ENCODE measurements at regions not wholly inside any gene's neighbourhood (a gene's known extent, or its start where the extent isn't known, plus 50 kb on each side); places are given as distances from the start of the nearest gene placed in this dataset.

- no peaks in the 10 kb centered on the region for H3K4me1 Mint-ChIP-seq (ENCODE audit: low read depth)
These were observed 61.9 kb upstream of the PTPRZ1 start for GRCh38 chr7:121810831-121811672.

GRCh38 chr7:121807078-121807477 lies 65.9 kb upstream of the PTPRZ1 start:
- H3K36me3 Mint-ChIP-seq, result no peaks in the 10 kb centered on the region
- no peak for DNase-seq
- CTCF ChIA-PET, result no interaction called here
- no peaks in the 10 kb centered on the region for H3K4me1 Mint-ChIP-seq (ENCODE audit: low read depth)
- H3K4me3 Mint-ChIP-seq, result no peak overlapping the region
- POLR2A ChIA-PET, result no interaction called here
- peaks cover 15% of the 10 kb centered on the region for H3K9me3 Mint-ChIP-seq
- peaks cover 1% of the 10 kb centered on the region for H3K27me3 Mint-ChIP-seq
- H3K27ac Mint-ChIP-seq, result no peak overlapping the region
- intact Hi-C loops (cut with micrococcal nuclease), result no loop called here

More at GRCh38 chr7:121810831-121811672, 61.9 kb upstream of the PTPRZ1 start:
- no peak overlapping the region for H3K27ac Mint-ChIP-seq
- intact Hi-C loops (cut with micrococcal nuclease), result no loop called here
- no peak overlapping the region for H3K4me3 Mint-ChIP-seq
- no peaks in the 10 kb centered on the region for H3K36me3 Mint-ChIP-seq
- DNase-seq, result no peak
- H3K27me3 Mint-ChIP-seq, result peaks cover 1% of the 10 kb centered on the region
- CTCF ChIA-PET, result no interaction called here
- peaks cover 15% of the 10 kb centered on the region for H3K9me3 Mint-ChIP-seq
- POLR2A ChIA-PET, result no interaction called here

GRCh38 chr7:121803039-121803438 lies 69.9 kb upstream of the PTPRZ1 start:
- ChIA-PET CTCF (no interaction called here), POLR2A (no interaction called here)
- DNase-seq, result no peak
- no peak overlapping the region for H3K4me3 Mint-ChIP-seq
- no peaks in the 10 kb centered on the region for H3K36me3 Mint-ChIP-seq
- H3K27ac Mint-ChIP-seq, result no peak overlapping the region
- intact Hi-C loops (cut with micrococcal nuclease), result no loop called here
- H3K9me3 Mint-ChIP-seq, result peaks cover 12% of the 10 kb centered on the region
- no peaks in the 10 kb centered on the region for H3K27me3 Mint-ChIP-seq
- H3K4me1 Mint-ChIP-seq (ENCODE audit: low read depth), result no peaks in the 10 kb centered on the region

DNA sequence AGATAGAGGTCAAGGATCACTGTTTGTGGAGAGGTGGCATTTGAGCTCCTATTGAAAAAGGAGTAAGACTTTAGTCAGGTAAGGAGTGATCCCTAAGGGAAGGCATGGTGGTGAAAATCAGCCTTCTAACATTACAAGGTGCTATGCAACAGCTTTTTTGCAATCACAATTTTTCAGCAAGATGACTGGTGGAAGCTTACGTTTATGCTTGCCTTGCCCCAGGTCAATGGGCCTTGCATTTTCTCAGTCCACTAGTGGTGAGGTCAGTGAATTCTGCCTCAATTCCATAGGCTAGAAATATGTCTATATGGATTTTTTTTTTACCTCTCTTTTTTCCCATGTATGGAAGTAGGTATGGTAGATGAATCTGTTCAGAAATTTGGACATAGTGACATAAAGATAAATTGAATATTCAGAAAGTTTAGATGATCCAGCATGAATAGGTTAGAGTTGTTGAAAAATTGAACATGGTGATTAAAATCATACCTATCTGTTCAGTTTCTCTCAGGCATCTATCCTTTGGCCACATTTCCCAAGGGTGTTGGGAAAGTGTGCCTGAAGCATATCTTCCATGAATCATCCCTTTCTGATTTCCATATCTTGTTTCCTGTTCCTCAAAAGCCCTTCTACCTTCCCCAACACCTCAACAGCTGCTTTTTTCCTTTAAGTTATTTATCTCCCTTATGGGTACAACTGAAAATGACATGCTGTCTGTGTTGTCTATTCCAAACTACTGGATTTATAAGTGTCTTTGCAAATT lies 71.9 kb upstream of the PTPRZ1 start:
- no peaks in the 10 kb centered on the region for H3K27me3 Mint-ChIP-seq
- H3K4me1 Mint-ChIP-seq (ENCODE audit: low read depth), result no peaks in the 10 kb centered on the region
- no peaks in the 10 kb centered on the region for H3K9me3 Mint-ChIP-seq
- no peak for DNase-seq
- H3K4me3 Mint-ChIP-seq, result no peak overlapping the region
- H3K27ac Mint-ChIP-seq, result no peak overlapping the region
- H3K36me3 Mint-ChIP-seq, result no peaks in the 10 kb centered on the region
- ChIA-PET CTCF (no interaction called here), POLR2A (no interaction called here)
- intact Hi-C loops (cut with micrococcal nuclease), result no loop called here

GRCh38 chr7:121798896-121799295 lies 74.1 kb upstream of the PTPRZ1 start:
- Mint-ChIP-seq H3K27ac (no peak overlapping the region), H3K4me3 (no peak overlapping the region), H3K36me3 (no peaks in the 10 kb centered on the region), H3K27me3 (no peaks in the 10 kb centered on the region), H3K4me1 (ENCODE audit: low read depth) (no peaks in the 10 kb centered on the region), H3K9me3 (no peaks in the 10 kb centered on the region)
- POLR2A ChIA-PET, result no interaction called here
- CTCF ChIA-PET, result no interaction called here
- intact Hi-C loops (cut with micrococcal nuclease), result no loop called here
- no peak for DNase-seq

DNA sequence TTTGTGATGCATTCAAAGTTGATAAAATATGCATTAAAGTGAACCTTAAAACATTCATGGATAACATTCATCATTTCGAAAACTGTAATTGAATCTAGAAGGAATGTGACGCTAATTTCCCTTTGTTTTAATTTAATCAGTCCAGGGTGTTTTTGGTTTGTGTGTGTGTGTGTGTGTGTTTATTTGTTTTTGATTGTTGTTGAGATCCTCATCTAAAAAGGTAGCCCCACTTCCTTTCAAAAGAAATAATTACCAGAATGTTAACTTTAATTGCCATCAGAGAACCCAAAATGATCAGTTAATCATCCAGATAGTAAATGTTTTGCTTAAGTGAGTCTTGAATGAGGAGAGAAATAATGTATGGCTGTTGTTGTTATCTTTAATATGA lies 74.5 kb upstream of the PTPRZ1 start:
- DNase-seq, result no peak
- Mint-ChIP-seq H3K9me3 (no peaks in the 10 kb centered on the region), H3K27ac (no peak overlapping the region), H3K27me3 (no peaks in the 10 kb centered on the region), H3K4me3 (no peak overlapping the region), H3K4me1 (ENCODE audit: low read depth) (no peaks in the 10 kb centered on the region), H3K36me3 (no peaks in the 10 kb centered on the region)
- intact Hi-C loops (cut with micrococcal nuclease), result no loop called here
- ChIA-PET POLR2A (no interaction called here), CTCF (no interaction called here)

GRCh38 chr7:121797657-121798452 lies 75.1 kb upstream of the PTPRZ1 start:
- no peaks in the 10 kb centered on the region for H3K4me1 Mint-ChIP-seq (ENCODE audit: low read depth)
- no peaks in the 10 kb centered on the region for H3K9me3 Mint-ChIP-seq
- no peaks in the 10 kb centered on the region for H3K27me3 Mint-ChIP-seq
- CTCF ChIA-PET, result no interaction called here
- intact Hi-C loops (cut with micrococcal nuclease), result no loop called here
- DNase-seq, result no peak
- POLR2A ChIA-PET, result no interaction called here
- no peaks in the 10 kb centered on the region for H3K36me3 Mint-ChIP-seq
- no peak overlapping the region for H3K4me3 Mint-ChIP-seq
- no peak overlapping the region for H3K27ac Mint-ChIP-seq

- Mint-ChIP-seq H3K9me3 (no peaks in the 10 kb centered on the region), H3K4me1 (ENCODE audit: low read depth) (no peaks in the 10 kb centered on the region), H3K27me3 (no peaks in the 10 kb centered on the region), H3K36me3 (no peaks in the 10 kb centered on the region), H3K27ac (no peak overlapping the region), H3K4me3 (no peak overlapping the region)
- DNase-seq, result no peak
- ChIA-PET CTCF (no interaction called here), POLR2A (no interaction called here)
- intact Hi-C loops (cut with micrococcal nuclease), result no loop called here
These were observed 75.9 kb upstream of the PTPRZ1 start for GRCh38 chr7:121796936-121797656.

DNA sequence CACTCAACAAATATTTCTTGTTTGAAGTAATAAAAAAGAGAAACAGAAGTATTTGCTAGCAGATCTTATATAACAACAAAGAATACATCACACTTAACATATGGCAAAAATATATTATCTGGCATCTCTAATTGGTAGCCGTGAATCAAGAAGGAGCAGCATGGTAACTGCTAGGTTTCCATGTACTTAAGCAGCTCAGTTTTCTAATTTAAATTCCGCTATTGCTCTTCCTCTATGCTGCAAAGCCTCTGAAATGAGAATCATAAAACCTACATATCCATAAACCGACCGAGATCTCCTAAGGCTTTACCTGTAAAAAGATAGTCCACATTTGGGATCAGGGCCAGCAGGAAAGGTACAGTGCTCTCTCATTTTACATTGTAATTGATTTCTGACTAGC lies 76.6 kb upstream of the PTPRZ1 start:
- Mint-ChIP-seq H3K4me3 (no peak overlapping the region), H3K4me1 (ENCODE audit: low read depth) (no peaks in the 10 kb centered on the region), H3K9me3 (no peaks in the 10 kb centered on the region), H3K27ac (no peak overlapping the region), H3K36me3 (no peaks in the 10 kb centered on the region), H3K27me3 (no peaks in the 10 kb centered on the region)
- ChIA-PET POLR2A (no interaction called here), CTCF (no interaction called here)
- DNase-seq, result no peak
- intact Hi-C loops (cut with micrococcal nuclease), result no loop called here

- H3K27ac Mint-ChIP-seq, result no peak overlapping the region
These were observed 77.2 kb upstream of the PTPRZ1 start for GRCh38 chr7:121795736-121796135.

DNA sequence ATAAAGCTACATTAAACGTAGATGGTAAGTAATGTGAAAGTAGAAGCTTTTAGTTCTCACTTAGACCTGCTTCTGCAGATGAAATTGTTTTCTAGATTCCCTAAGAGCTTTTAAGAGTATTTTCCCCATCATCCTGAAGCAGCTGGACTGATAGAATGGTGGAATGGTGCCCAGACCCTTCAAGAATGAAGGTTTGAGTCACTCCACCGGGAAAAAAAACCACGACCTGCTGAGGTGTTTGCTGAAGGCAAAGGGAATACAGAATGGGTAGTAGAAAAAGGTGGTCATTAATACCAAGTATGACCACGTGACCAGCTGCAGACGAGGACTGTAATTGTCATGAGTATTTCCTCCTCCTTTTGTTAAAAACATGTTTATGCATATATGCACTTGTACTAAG lies 79.2 kb upstream of the PTPRZ1 start:
- Mint-ChIP-seq H3K4me3 (no peak overlapping the region), H3K9me3 (no peaks in the 10 kb centered on the region), H3K4me1 (ENCODE audit: low read depth) (no peaks in the 10 kb centered on the region), H3K27ac (no peak overlapping the region), H3K36me3 (no peaks in the 10 kb centered on the region), H3K27me3 (no peaks in the 10 kb centered on the region)
- intact Hi-C loops (cut with micrococcal nuclease), result no loop called here
- POLR2A ChIA-PET, result no interaction called here
- DNase-seq, result no peak
- CTCF ChIA-PET, result no interaction called here

More at GRCh38 chr7:121795736-121796135, 77.2 kb upstream of the PTPRZ1 start:
- Mint-ChIP-seq H3K4me1 (ENCODE audit: low read depth) (no peaks in the 10 kb centered on the region), H3K36me3 (no peaks in the 10 kb centered on the region), H3K9me3 (no peaks in the 10 kb centered on the region), H3K27me3 (no peaks in the 10 kb centered on the region), H3K4me3 (no peak overlapping the region)
- intact Hi-C loops (cut with micrococcal nuclease), result no loop called here
- CTCF ChIA-PET, result interaction anchor here (0.6 to 1.3 kb wide), 2 partner anchors 8 to 423 kb away, joined by 3 to 5 read pairs; no protein-coding TSS in a partner anchor
- POLR2A ChIA-PET, result no interaction called here
- no peak for DNase-seq

DNA sequence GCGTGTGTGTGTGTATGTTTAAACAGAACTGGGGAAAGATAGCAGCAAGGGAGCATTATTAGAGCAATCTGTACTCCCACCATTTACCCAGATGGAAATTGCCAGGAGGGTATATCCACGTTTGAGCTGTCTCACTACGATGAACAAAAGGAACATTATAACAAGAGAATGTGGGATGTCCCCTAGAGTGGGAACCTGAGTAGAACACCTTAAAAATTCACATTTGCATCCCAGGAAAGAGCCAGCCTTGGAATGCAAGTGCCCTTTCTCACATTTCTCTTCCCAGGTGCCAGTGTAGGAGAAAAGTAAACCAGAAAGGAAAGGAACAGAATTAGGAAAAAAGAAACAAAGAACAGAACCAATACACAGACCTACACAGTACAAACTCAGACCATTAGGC lies 95.3 kb upstream of the PTPRZ1 start:
- no peaks in the 10 kb centered on the region for H3K27me3 Mint-ChIP-seq
- no peaks in the 10 kb centered on the region for H3K36me3 Mint-ChIP-seq
- ChIA-PET CTCF (no interaction called here), POLR2A (no interaction called here)
- intact Hi-C loops (cut with micrococcal nuclease), result no loop called here
- H3K4me3 Mint-ChIP-seq, result no peak overlapping the region
- peaks cover 2% of the 10 kb centered on the region for H3K9me3 Mint-ChIP-seq
- no peak overlapping the region for H3K27ac Mint-ChIP-seq
- H3K4me1 Mint-ChIP-seq (ENCODE audit: low read depth), result no peaks in the 10 kb centered on the region
- no peak for DNase-seq

Measured in activated CD4-positive, alpha-beta memory T cell treated with anti-CD3 and anti-CD28 coated beads for 36 hours (primary cell).